K562 (cell line): ENCODE measurements at regions not wholly inside any gene's neighbourhood (a gene's known extent, or its start where the extent isn't known, plus 50 kb on each side); places are given as distances from the start of the nearest gene placed in this dataset.

Experiments used
- PHTF2 ChIP-seq: fragments of 250-450 bp; sonication (Bioruptor Pico); IDR thresholded peaks from 2 replicates; pipeline ENCODE4 v1.5.0; 2021; ENCODE audit warnings: mild to moderate bottlenecking
- SRSF1 ChIP-seq: fragments of 200-400 bp; formaldehyde crosslinking; IDR thresholded peaks from 2 replicates; pipeline ENCODE4 v1.6.1; 2017; ENCODE audit warnings: mild to moderate bottlenecking, low read depth, low read length, moderate library complexity
- ZNF695 ChIP-seq: fragments of 450-650 bp; formaldehyde crosslinking; IDR thresholded peaks from 2 replicates; pipeline ENCODE4 v1.4.0; 2020; ENCODE audit warnings: mild to moderate bottlenecking, moderate library complexity
- TF ChIP-seq, protein P1 (sequence below): fragments of 250-450 bp; sonication (Bioruptor Pico); IDR thresholded peaks from 2 replicates; pipeline ENCODE4 v1.4.0; 2020
- TF ChIP-seq, protein P2 (sequence below), 2 experiments: IDR thresholded peaks; 2 replicates each; pipeline ENCODE4 v1.6.1; 2012; ENCODE audit warnings: improper control_type of control experiment in 2 of 2, low read depth in 2 of 2, low read length in 2 of 2, borderline replicate concordance in 1 of 2

DNA sequence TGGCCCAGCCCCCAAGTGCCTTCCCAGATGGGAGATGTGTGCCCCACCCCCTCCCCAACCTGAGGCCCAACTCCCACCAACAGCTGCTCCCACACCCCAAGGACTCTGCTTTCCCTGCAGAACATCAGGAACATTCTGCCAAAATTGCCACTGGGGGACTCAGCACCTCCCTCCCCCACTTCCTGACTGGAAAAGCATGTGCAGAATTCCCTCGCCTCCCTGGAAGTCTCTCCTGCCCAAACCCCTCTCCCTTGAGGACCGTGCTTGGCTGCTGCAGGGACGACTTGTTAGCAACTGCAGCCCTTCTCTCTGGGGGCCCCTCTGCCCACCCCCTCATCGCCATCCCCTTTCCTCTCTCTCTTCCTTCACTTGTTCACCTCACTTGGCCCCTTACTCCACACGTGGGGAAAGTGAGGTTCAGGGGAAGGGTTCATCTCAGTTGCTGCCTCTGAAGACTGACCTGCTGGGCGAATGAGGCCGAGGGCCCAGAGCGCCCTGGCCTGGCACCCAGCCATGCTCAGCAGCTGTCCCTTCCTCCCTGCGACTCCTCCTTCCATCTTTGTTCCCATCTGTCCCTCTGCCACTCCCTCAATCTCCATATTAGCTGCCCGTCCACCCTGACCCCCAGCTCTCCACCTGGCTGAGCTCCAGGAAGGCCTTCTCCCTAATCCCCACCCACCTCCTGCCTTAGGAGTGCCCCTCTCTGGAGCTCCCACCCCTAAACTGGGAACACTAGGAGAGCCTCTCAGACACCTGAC lies 105.1 kb downstream of the CHST1 start (continued):
- TF ChIP-seq, protein P1, sequence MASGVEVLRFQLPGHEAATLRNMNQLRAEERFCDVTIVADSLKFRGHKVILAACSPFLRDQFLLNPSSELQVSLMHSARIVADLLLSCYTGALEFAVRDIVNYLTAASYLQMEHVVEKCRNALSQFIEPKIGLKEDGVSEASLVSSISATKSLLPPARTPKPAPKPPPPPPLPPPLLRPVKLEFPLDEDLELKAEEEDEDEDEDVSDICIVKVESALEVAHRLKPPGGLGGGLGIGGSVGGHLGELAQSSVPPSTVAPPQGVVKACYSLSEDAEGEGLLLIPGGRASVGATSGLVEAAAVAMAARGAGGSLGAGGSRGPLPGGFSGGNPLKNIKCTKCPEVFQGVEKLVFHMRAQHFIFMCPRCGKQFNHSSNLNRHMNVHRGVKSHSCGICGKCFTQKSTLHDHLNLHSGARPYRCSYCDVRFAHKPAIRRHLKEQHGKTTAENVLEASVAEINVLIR (CRISPR knock-in tag) = no peak
- TF ChIP-seq, protein P2, sequence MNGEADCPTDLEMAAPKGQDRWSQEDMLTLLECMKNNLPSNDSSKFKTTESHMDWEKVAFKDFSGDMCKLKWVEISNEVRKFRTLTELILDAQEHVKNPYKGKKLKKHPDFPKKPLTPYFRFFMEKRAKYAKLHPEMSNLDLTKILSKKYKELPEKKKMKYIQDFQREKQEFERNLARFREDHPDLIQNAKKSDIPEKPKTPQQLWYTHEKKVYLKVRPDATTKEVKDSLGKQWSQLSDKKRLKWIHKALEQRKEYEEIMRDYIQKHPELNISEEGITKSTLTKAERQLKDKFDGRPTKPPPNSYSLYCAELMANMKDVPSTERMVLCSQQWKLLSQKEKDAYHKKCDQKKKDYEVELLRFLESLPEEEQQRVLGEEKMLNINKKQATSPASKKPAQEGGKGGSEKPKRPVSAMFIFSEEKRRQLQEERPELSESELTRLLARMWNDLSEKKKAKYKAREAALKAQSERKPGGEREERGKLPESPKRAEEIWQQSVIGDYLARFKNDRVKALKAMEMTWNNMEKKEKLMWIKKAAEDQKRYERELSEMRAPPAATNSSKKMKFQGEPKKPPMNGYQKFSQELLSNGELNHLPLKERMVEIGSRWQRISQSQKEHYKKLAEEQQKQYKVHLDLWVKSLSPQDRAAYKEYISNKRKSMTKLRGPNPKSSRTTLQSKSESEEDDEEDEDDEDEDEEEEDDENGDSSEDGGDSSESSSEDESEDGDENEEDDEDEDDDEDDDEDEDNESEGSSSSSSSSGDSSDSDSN (IDR thresholded peaks at IDR 0.05; ENCODE audit: borderline replicate concordance in 1 of 2, low read depth in 2 of 2, low read length in 2 of 2) = no peak
- TF ChIP-seq SRSF1 = no peak
- TF ChIP-seq PHTF2 (CRISPR knock-in tag) = no peak
- TF ChIP-seq ZNF695 (CRISPR knock-in tag) = no peak
